ENCODE measurements at regions not wholly inside any gene's neighbourhood (a gene's known extent, or its start where the extent isn't known, plus 50 kb on each side); places are given as distances from the start of the nearest gene placed in this dataset.
A peak's percentile ranks its signal among the peaks of the same experiment; 100 is the strongest.

DNA sequence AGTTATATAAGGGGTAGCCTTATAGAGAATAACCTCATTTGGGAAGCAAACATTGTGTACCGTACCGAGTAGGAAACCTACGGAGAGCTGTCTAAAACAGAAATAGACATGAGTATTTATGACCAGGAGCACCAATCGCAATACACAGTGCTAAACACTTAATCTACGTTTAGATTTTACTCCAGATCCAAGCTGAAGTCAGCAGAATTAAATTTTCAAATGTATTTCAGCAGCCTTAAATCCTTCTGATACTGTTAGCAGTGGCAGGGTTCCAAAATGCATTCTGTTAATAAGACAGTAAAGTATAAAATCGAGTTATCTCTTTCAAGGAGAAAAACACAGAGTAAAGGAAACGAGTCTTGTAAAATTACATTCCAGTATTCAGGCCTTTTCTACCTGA, 118.1 kb upstream of the ZNF521 start:
- no peak for DNase-seq

DNA sequence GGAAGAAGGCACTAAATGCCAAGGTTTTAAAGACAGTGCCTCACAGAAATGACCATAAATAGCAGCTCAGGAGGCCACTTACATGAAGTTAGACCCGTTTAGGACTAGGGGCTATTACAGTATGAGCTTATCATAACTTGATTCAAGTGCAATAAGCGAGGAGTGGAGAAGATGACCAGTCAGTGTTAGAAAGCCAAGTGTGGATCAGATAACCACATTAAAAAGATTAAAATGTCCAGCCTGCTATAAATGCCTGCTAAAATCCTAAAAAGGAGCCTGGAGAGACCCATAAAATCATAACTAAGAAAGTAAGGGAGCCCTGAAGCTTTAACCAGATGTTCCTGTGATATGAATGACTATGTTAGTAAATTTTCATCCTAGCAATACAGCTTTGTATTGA, 117.5 kb upstream of the ZNF521 start:
- DNase-seq: no peak

DNA sequence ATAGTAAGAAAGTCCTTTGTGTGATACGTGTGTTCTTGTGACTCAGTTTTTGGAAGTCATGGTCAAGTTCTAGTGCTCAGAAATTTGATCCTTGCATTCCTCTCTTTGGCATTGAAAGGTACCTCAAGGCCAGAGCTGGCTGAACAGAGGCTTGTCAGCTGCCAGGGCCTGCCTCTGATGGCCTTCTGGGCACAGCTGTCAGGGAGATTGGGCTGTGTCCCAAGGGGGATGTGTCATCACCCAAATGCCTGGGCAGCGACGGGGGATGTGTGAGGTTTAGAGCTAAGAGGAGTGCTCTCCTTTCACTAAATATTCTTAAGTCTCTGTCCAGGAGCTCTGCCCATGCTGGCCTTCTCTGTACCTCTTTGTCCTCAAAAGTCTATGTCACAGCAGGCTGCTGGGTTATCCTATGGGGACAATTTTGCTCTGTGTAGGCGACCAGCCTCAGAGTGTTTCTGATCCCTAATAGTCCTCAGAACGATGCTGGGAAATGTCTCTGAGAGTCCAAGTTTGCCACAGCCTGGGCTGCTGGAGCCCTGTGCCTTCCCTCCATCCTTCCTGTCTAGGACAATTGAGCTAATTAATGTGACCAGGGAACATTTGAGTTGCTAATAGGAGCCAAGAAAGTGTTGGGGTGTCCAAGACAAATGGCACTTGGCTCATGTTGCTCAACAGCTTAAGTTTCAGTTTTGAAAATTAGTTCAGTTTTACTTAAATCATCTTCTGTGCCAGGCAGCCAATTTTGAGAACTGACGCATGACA, 115.4 kb upstream of the ZNF521 start:
- peak; percentile 2 for DNase-seq

DNA sequence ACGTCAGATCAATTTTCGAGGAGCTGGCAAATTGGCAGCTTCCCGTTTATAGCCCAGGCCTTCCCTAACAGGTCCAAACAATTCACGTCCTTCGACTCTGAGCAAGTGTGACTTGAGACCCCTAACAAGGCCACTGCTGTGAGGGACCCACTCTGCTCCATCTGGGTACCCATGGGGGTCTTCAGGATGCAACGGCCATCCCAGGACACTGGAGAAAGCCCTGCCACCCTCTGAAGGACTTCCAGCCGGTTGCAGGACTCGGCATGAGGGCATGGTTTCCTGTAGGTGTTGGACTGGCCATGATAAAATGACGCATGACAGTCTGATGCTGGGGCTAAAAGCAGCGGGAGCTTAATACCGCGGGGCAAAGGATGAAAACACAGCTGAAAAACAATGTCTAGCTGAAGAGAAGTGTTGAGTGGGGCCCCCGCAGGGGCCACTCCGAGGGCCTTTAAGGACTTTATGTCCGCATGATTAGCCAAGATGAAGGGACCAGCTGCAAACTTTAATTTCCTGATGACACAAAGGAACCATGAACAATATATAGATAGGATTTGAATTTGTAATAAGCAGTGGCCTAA, 113.3 kb upstream of the ZNF521 start:
- DNase-seq: no peak

DNA sequence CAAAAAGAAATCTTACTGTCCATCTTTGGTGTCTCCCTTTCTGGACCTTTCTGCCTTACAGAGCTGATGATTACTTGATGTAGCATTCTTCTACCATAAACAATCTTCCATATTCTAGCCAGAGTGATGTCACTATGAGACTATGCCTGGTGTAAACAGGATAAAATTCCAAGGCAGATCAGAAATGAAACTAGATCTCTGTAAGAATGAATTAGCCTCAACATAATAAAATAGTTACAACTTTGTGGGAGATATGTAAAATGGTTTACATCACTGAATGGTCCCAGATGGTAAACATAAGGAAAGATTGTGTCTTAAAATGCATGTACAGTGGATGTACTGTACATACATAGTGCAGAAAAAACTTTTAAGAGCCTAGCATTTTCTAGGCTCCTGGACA, 112.3 kb upstream of the ZNF521 start:
- DNase-seq: no peak

DNA sequence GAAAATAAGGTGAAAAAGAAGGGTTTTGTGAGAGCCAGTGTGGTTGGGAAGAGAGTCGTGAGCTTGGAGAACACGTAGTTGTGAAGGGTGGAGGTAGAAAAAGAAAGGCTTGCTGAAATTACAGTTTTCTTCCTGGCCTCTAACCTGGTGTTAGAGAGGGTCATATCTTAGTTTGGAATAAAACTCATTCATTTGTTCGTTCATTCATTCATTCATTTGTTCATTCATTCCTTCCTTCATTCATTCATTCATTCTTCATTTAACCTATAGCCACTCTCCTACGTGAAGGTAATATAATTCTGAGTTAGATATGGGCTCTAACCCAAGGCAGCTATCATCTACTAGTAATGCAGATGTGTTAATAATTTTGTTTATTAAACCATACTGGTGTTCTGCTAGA, 111.8 kb upstream of the ZNF521 start:
- no peak for DNase-seq

DNA sequence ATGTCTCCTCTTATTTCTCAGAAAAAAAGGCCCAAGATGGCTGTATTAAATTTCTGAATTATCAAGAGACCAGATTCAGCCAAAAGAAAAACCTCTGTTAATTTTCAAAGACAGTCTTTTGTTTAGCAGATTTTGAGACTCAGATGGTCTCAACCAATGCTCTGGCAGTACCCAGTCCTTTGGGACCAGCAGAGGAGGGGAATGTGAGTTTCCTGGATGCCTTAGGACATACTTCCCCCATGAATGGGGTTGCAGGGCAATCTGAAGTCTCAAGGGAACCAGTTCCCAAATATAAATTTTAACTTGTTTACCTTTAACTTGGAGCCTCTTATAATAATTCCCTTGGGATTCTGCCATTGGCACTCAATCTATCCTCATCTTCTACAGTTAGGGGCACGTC, 107.8 kb upstream of the ZNF521 start:
- no peak for DNase-seq

DNA sequence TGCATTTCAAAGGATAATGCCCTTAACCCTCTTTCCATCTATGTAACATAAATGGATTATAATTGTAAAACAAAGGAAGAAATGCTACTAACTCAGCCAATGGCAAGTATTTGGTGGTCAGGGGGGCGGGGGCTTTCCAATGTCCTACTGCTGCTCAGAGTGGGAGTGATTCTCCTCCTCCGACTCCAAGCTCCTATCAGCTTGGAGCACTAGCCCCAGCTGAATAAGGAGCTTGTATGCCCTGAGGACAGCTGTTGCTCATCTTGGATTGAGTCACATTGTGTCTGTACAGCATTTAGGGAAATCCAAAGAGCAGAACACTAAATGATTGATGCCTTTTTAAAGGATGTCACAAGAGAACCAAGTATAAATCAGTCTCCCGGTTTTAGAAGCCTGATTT, 105.6 kb upstream of the ZNF521 start:
- no peak for DNase-seq

DNA sequence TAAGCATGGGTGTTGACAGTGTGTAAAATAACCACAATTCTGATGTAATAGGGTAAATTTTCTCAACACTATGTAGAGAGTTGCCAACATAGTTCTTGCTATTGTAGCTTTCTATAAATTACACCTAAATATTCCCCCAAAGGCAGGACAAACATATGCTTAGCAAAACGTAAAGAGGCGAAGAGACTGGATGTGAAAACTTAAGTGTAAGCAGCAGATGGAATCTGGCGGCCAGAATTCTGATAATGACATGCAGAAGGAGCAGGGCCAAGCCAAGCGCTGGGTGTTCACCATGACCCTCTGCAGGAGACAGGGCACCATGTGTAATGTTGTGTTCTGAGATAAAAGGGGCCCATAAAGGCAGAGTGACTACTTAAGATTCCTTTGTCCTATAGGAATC, 105.2 kb upstream of the ZNF521 start:
- DNase-seq: no peak

DNA sequence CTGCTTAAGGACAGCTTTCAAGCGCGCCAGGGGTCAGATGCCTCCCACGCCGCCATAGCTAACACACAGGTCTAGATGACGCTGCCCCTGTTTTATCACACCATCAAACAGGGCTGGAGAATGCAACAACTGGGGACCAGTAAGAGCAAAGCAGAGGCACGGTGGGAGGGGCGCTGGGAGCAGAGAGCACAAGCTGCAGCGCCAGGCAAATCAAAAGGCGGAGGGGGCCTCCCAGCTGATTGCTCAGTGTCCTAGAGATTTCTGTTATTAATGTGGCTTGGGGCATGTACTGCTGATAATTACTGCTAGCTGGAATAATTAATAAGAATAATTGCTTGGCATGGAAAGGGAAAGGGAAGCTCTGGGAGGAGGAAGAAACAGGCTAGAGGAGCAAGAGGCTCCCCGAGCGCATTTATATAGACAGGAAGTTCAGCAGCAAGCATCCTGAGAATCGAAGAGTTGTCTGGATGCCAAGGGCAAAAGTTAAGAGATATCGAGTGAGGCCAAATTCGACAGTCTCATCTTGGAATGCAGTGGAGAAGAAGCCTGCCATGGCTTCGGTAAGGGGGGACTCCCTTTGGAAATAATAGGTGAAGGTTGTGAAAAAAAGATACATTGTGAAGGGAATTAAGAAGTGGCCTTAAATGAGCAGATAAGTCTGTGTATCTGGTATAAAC, 104.5 kb upstream of the ZNF521 start:
- no peak for DNase-seq

DNA sequence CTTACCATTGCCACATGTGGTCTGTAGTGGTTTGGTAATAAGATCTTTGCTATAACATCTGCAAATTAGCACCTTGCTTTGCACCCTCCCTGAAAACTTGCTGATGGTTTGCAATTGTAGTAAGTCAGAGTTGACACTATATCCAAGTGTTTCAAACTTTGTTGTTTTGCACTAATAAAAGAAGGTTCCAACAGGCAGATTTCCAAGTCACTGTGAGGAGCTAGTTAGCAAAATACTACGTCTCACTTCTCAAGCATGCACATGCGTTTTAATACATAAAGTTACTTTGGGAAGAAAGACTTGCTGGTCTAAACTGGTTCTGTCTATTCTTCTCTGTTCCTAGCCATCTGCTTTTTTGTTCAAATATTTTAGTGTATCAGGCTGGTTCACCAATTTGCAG, 103.7 kb upstream of the ZNF521 start:
- no peak for DNase-seq

DNA sequence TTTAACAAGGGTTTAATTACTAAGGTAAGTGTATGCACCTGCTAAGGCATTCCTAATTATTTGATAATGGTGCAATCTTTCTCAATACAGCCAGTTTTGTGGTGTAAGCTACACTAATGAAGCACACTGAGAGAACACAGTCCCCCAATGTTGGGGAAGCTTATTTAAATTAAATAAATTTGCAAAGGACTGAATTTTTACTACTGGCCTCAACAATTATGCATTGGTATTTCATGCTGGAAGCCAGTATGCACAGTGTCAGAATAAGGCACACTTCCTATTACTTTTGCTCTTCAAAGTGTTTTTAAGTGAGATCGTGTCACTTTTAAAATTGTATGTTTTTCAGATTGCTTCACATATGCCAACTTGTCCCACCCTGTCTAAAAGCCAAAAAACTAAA, 103.2 kb upstream of the ZNF521 start:
- no peak for DNase-seq

DNA sequence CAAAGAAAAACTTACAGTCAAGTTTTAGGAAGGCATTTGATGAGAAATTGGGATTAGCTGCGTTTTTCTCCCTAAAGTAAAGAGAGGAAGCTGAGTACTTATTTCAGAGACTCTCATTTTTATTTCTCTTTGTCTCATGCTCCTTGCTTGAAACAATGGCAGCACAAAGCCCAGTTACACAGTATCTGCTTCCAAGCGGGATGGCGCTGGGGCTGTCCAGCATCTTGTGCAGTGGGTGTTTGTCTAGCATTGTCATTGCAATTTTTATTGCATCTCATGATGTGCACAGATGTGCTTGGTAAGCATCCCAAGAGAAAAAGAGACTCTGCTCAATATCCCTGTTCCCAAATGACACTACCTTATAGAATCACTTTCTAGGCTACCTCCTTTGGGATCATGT, 102.8 kb upstream of the ZNF521 start:
- no peak for DNase-seq

DNA sequence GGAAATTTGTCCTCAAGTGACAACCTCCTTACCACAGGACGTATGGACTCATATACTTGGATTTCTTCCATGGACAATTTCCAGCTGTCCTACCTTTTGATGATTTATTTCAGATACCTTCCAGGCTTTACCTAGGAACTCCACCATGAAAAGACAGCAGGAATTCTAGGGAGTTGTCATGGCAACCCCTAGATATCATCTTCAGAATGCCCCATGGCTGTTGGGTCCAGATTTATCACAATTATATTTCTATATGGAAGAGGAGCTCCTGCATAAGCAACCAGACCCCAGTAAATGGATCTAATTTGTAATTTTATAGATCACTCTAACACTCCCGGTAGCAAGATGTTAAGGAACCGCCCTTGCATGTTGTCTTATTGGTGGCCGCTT, 102.3 kb upstream of the ZNF521 start:
- DNase-seq: no peak

DNA sequence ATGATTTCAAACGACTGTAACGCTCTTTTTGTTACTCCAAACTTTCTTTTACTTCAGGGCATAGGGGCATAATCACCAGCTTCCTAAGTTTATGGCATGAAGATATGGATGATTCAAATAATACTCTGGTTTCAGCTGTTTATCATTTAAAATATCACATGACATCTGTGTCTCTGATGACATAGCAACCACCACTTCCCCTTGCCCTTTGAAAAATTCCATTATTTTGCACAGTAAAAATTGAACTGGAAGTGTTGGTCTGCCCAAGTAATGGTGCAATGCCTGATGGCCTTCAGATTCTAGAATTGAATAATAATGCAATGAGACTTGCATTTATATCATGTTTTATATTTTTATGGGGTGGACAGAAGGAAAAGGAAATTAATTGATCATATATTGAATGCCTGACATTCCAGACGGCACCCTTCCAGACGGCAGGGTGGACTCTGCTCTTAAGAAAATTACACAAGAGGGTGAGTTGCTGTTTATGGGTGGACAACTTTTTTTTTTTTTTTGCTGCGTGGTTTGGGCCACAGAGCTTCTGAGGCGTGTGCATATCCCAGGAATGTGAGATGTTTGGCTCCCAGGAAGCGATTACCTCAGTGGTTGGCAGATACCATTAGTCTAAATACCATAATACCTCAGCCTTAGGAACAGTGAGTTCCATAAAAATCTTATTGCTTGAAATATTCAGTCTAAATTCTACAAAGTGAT, 101.7 kb upstream of the ZNF521 start:
- DNase-seq: no peak

DNA sequence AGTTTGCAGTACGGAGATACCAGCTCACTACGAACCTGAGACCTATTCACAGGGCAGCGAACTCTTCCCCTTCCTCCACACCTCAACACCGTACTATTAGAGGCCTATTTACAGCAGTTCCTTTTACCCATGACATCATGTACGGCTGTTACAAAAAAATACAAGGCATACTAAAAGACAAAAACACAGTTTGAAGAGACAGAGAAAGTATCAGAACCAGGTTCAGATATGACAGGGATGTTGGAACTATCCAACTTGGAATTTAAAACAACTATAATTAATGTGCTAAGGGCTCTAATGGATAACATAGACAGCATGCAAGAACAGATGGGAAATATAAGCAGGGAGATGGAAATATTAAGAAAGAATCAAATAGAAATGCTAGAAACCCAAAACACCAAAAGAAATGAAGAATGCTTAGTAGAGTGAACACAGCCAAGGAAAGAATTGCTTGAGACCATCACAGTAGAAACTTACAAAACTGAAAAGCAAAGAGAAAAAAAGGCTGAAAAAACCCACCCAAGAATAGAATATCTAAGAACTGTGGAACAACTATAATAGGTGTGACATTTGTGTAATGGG, 99.2 kb upstream of the ZNF521 start:
- DNase-seq: no peak

DNA sequence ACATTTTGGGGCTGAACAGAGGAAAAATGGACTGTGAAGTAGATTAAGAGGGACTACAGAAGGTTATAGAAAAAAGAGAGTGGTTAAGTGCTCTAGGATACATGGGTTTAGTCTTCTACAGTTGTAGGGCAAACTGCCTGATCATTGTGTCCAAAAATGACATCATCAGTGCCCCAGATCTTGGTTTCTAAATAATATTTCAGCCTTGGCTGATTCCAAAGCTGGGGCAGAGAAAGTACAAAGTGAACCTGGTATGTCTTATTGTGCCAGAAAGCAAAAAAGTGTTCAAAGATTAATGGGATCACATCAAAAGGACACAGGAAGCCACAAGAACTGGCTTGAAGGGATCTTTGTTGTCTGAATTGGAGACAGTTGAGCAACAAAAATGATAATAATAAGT, 97.1 kb upstream of the ZNF521 start:
- no peak for DNase-seq

DNA sequence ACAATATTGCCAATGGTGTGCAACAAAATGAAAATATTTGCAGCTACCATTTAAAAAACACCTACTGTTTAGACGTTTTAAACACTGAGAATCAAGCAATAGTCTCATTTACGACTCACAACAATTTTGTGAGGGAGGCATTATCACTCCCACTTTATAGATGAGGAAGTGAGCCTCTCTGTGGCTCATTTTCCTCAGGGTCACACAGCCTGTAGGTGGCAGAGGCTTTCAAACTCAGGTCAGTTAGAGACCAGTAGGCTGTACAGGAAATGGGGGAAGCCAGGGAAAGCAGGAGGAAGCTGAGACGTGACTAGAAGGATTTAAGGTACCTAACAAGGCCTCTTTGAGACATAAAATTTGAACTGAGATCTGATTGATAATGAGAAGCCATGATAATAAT, 95.0 kb upstream of the ZNF521 start:
- no peak for DNase-seq

DNA sequence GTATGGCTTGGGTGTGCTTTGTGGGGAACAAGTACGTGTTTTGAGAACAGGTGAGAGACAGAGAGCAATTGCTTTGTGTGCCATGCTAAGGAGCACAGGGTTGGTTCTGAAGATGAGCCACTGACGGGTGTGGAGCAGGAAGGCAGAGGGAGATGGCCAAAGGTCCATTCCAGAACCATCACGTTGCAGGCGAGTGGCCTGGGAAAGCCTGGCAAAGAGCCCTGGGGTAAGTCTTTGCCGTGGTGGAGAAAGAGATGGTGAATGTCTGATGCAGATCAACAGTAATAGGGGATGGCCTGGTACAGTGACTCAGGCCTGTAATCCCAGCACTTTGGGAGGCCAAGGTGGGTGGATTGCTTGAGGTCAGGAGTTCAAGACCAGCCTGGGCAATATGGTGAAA, 93.5 kb upstream of the ZNF521 start:
- DNase-seq: no peak

DNA sequence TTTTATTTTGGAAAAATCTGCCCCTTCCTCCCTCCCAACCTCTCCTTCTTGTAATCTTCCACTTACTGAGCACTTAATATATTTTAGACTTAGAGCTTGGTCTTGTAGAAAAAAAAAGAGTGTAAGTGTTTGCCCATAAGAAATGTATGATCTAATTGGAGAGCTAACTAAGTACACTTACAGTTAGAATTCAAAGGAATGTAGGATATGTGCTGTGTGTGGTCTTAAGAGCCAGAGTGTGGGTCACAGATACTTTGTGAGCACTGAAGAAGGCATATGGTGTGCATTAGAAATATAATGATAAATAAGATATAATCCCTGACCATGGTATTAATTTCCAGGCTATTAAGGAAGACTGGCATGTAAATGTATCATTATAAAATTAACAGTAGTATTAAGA, 91.8 kb upstream of the ZNF521 start:
- DNase-seq: no peak

DNA sequence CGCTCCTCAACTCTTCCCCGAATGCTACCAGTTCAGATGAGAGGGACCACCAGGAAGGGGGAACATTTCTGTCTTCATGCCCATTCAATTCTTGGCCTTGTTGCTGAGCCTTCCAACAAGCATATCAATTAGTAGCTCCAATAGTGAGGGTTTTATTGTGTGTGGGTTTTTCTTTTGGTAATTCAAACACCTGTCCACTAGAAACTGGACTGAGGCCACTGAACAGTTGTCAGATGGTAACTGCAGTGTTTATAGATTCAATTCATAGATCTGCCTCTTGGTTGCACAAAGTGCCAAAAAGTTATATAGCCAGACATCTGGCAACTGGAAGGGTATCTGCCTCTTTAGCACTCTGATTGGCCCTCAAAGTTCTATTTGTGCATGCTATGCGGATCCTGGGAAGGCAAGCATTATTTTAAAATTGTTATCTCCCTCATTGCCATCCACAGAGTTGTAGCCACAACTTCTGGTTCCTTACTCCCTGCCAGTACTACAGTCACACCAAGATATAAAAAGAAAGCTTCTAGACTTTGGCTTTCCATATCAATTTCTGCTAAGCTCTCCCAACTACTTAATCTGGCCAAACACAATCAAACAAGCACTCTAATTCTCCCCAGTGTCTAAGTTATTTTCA, 83.3 kb upstream of the ZNF521 start:
- DNase-seq: no peak

DNA sequence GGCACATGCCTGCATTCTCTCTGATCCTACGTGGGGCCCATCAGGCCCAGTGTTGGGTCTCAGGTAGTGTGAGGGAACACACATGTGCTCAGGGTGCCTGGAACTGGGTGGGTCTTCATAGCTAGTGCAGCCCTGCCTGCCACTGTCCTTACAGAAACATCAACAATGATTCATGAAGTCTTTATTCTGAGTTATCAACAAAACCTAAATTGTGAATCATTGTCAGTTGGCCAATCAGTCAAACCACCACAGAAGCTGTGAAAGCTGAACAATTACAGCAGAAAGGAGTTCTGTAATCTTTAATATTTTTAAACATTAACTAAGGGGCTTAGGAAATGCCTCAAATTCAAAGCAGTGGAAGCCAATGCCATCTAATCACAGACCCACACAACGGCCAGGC, 82.8 kb upstream of the ZNF521 start:
- no peak for DNase-seq

DNA sequence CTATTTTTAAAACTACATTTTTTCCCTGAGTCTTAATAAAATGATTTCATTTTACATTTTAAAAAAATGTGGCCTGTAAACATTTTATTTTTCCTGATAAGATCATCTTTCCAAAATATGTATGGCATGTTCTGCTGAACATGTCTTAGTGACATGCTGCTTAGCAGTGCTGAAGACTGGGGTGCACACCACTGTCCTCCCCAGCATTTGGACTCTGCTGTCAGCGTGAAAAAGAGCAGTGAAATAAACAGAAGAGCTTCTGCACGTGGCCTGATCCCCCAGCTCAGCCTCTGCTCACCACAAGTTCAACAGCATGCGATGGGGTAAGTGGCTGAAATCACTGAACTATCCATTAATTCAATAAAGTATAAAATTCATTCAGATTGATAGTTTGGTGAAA, 81.6 kb upstream of the ZNF521 start:
- DNase-seq: no peak

Data from GOT3 (cell line).